Dedifferentiated amniotic fluid mesenchymal stem cell (primary cell): ENCODE measurements at regions not wholly inside any gene's neighbourhood (a gene's known extent, or its start where the extent isn't known, plus 50 kb on each side); places are given as distances from the start of the nearest gene placed in this dataset.
A peak's percentile ranks its signal among the peaks of the same experiment; 100 is the strongest.

Source experiments
- DNase-seq: peaks from one replicate; pipeline ENCODE4 v3.0.0-alpha.2; 2016; ENCODE audit errors: extremely low spot score

GRCh38 chr11:69931060-69931910 lies 112.1 kb upstream of the FGF3 start:
- DNase-seq: no peak

GRCh38 chr11:69931994-69932910 lies 113.0 kb upstream of the FGF3 start:
- no peak for DNase-seq

- no peak for DNase-seq
Observed at GRCh38 chr11:69934861-69935494, 115.8 kb upstream of the FGF3 start.

GRCh38 chr11:69935941-69936505 lies 116.8 kb upstream of the FGF3 start:
- DNase-seq: no peak

DNA sequence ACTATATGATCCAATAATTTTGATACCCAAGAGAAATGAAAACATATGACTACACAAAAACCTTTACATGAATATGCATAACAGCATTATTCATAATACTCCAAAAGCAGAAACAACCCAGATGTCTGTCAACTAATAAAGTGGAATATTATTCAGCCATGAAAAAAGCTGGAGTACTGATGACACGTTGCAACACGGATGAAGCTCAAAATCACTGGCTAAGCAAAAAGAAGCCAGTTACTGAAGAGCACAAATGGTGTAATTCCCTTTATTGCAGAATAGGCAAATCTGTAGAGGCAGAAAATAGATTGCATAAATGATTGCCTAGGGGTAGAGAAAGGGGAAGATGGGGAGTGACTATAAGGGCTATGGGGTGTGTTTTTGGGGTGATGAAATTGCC lies 117.6 kb upstream of the FGF3 start:
- no peak for DNase-seq

- no peak for DNase-seq
Observed at GRCh38 chr11:69938206-69938605, 119.0 kb upstream of the FGF3 start.

DNA sequence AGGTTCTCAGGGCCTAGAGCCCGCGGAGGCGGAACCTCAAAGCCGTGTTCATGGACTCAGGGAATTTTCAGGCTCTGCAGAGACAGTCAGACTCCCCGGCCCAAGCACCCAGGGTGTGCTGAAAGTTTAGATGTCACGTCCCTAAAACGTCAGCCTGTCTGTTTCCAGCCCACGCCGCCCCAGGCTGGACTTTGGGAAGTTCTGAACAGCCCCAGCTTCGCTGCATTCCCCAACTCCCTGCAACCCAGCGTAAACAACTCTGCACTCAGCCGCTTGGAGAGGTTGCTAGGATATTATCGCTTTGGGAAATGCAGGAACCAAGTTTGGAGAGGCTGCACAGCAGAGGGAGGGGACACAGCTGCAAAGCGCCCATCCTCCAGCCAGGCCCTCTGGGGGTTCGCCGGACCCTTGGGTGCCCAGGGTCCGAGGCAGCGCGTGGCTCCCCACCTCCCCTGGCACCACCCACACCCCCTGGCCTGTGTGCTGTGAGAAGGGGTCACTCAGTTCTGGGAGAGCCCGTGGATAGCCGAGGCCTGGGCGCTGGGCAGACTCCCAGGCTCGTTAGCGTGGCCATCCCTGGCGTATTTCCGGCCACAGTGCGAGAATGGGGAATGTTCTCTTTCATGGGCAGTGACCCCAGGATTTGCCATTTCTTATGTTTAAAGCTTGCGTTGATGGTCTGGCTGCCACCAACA lies 120.5 kb upstream of the FGF3 start:
- DNase-seq: no peak

DNA sequence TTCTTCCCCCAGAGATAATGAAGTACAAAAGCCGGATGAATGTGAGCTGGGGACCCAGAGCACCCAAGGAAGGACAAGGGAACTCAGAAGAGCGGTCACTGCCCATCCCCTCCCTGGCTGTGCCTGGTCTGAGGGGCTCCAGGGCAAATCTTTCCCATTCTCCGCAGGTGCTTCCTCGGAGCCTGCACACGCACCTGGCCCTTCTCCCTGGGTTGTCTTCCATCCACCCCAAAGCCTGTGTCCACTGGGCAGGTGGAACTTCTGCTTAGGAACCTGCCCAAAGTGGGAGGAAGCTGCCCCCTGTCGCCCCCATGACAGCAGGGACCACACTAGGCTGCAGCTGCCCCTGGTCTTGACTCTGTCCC lies 121.0 kb upstream of the FGF3 start:
- DNase-seq: no peak

- DNase-seq: no peak
Observed at GRCh38 chr11:69941546-69942332, 122.5 kb upstream of the FGF3 start.

GRCh38 chr11:69942333-69942820 lies 123.2 kb upstream of the FGF3 start:
- DNase-seq: no peak

DNA sequence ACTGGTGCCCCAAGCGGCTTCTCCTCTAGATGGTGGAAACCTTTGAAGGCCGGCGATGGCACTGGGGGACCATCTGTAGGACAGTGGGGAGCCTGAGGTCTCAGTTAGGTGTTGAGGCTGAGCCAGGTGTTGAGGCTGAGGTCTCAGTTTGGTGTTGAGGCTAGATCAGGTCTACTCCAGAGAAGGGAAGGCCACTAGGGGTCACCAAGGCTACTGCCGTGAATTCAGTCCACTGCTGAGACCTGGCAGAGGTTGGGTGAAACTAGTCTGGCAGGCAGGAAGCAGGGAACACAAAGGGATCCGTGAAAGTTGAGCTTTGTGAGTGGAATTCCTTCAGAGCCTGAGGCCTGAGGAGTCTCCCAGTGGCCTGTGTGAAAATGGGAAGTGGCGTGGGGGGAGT lies 123.8 kb upstream of the FGF3 start:
- DNase-seq: no peak

DNA sequence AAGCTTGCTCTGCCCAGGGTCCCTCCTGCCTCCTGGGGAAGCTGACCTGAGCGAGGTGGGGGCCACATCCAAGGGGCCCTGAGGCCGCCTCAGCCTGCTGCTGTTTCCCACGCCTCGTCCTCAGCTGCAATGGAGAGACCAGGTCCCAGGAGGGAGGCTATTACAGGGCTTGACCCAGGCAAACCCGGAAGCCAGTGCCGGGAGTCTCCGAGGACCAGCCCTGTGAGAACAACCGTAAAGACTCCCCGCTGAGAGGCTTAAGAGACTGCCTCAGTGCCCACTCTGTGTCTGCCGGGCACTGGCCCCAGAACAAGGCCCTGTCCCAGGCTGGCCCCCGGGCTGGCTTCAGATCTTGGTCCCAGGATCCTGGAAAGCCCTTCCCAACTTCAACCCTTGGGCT lies 124.3 kb upstream of the FGF3 start:
- no peak for DNase-seq

DNA sequence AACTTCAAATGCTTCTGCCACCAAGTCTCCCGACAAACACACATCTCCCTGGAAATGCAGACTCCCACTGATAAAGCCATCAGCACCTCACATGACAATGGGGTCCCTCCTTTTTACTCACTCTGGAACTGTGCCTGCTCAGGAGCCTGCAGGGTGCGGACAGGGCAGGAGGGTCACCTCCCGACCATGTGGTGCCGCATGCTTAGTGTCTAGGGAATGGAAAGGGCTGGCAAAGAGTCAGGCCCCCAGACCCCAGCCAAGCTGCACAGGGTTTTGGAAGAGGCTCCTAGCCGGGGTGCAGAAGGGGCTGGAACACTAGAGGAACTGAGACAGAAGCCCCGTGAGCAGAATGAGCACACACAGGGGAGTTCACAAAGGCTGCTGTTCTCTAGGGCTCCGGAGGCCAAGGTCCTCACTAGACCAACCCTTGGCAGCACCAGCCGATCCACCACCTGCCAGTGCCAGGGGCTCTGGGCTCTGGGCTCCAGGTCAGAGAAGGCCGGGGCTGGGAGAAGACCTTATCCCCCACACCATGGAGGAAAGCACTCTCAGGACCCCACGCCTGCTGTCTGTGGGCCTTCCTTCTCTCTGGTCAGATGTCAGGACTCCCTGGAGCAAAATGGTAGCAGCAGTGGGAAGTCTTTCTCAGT lies 125.1 kb upstream of the FGF3 start:
- no peak for DNase-seq

GRCh38 chr11:69945157-69945556 lies 125.9 kb upstream of the FGF3 start:
- DNase-seq: no peak

DNA sequence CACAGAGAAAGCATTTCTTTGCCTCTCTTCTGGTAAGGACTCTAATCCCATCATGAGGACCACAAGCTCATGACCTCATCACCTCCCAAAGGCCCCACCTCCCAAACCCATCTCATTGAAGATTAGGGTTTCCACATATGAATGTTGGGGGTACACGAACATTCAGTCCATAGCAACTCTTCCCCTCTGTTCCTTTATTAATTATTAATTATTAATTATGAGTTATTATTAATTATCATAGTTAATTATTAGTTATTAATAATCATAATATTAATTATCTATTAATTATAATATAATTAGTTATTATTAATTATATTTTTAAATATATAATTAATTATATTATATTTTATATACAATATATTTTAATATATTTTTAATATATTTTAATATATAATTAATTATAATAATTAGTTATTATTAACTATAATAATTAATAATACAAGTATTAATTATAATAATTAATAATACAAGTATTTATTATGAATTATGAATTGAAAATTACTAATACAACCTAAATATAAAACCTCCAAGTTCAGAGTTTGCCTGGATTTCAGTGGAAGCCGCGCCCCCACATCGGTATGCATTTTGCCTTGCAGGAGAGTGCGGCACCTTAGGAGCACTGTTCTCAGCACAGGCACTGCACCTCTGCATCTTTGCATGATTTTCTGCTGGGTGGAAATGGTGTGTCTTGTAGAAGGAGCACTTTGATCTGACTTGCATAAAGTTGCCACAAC lies 128.0 kb upstream of the FGF3 start:
- DNase-seq: no peak

DNA sequence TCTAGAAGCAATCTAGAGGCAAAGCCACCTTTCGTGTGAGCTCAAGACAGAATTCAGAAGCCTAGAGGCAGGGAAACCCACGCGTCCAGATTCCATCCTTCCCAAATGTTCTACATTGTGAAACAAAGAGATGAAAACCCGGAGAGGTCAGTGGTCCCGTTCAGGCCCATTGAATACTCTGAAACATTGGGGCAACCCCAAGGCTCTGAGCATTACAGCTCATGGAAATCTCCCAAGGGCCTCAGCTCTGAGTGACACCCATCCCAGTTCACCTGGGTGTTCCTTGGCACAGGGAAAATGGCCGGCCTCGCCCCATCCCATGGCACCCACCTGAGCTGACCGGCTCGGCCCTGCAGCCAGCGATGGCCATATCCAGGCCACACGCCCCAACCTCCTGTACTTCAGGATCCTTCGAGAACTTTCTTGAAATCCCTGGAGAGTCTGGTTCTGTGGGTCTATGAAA lies 128.6 kb upstream of the FGF3 start:
- no peak for DNase-seq

- no peak for DNase-seq
Observed at GRCh38 chr11:69948256-69949141, 129.3 kb upstream of the FGF3 start.

- DNase-seq: peak; percentile 59
Observed at GRCh38 chr11:69949327-69949726, 128.8 kb upstream of the ANO1 start.
